ENCODE measurements at regions not wholly inside any gene's neighbourhood (a gene's known extent, or its start where the extent isn't known, plus 50 kb on each side); places are given as distances from the start of the nearest gene placed in this dataset.

- TF ChIP-seq CTCF (conservative IDR thresholded peaks at IDR 0.05; ENCODE audit: low read length) (peak; percentile 93), EZH2phosphoT487 (IDR thresholded peaks at IDR 0.05; ENCODE audit: borderline replicate concordance, low read depth, low read length) (no peak)
These were observed 240.0 kb downstream of the C16orf95 start for GRCh38 chr16:87076950-87077749.

Data from OCI-LY7 (cell line).